ENCODE measurements at regions not wholly inside any gene's neighbourhood (a gene's known extent, or its start where the extent isn't known, plus 50 kb on each side); places are given as distances from the start of the nearest gene placed in this dataset.

DNA sequence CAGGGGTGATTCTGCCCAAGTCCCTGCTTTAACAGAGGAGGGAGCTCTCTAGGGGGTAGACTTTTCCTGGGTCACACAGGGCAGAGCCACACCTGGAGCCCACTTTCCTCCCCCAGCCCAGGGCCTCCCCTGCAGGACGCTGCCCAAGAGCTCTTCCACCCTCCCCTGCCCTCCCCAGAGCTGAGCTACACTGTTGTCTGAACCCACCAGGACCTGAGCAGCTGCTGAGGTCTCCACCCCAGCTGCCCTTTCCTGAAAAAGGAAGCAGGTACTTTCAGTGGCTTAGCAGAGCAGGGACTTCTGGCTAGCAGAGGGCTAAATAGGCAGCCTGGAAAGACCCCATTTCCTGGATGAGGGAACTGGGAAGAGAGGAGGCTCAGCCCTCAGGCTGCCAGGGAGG lies 169.3 kb upstream of the ETV3 start:
- TF ChIP-seq, protein P1, sequence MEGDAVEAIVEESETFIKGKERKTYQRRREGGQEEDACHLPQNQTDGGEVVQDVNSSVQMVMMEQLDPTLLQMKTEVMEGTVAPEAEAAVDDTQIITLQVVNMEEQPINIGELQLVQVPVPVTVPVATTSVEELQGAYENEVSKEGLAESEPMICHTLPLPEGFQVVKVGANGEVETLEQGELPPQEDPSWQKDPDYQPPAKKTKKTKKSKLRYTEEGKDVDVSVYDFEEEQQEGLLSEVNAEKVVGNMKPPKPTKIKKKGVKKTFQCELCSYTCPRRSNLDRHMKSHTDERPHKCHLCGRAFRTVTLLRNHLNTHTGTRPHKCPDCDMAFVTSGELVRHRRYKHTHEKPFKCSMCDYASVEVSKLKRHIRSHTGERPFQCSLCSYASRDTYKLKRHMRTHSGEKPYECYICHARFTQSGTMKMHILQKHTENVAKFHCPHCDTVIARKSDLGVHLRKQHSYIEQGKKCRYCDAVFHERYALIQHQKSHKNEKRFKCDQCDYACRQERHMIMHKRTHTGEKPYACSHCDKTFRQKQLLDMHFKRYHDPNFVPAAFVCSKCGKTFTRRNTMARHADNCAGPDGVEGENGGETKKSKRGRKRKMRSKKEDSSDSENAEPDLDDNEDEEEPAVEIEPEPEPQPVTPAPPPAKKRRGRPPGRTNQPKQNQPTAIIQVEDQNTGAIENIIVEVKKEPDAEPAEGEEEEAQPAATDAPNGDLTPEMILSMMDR (conservative IDR thresholded peaks at IDR 0.05; ENCODE audit: low read depth, low read length), result no peak
- no peak for TF ChIP-seq RAD21 (IDR thresholded peaks at IDR 0.05; ENCODE audit: low read length)
- TF ChIP-seq CEBPB (IDR thresholded peaks at IDR 0.05; ENCODE audit: low read depth, low read length), result no peak
- no peak for TF ChIP-seq POLR2A (IDR thresholded peaks at IDR 0.05; ENCODE audit: low read depth, low read length)
